ENCODE measurements at regions not wholly inside any gene's neighbourhood (a gene's known extent, or its start where the extent isn't known, plus 50 kb on each side); places are given as distances from the start of the nearest gene placed in this dataset.

DNA sequence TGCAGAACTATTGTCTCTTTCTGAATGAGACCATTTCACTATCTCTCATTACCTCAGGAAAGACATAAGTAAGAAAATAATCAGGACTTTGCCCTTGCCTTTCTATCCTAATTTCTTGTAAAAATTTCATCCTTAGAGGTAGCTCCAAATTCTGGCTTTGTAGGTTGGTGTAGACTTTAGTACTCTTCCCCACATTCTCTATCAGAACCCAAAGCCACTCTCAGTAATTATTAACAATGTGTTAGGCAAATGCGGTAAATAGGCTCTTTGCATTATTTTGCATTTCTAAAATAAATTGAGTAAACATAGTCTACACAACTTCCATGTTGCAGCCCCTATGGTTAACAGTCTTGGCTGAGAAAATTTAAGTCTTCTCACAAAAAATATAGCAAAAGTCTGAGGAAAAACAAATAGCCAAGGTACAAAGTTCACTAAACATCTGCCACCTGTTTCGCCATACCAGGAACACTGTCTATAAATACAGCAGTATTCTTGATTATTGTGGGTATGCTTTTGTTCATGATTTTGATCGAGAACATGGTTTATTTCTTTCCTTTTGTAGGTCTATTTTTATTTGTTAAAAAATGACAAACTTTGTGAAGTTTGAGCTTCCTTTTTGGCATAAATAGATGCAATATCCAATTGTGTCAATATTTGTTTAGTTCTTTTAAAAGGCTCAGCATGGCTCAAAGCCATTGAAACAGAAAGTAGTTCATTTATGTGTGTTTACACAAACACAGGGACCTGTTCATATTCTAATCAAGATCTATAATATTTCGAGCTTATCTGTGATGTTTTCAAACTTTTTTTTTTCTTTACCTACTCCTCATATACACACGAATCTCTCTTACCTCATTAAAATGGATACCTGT is 1061.5 kb downstream of the CNTNAP5 start (continued):
- TF ChIP-seq EGR1 (IDR thresholded peaks at IDR 0.05; ENCODE audit: low read depth in 2 of 2) (peak in 1 of 2 donors; percentile 44), HNF4G (IDR thresholded peaks at IDR 0.05) (peak; percentile 86)
- TF ChIP-seq, protein P1, sequence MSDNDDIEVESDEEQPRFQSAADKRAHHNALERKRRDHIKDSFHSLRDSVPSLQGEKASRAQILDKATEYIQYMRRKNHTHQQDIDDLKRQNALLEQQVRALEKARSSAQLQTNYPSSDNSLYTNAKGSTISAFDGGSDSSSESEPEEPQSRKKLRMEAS (IDR thresholded peaks at IDR 0.05), result peak; percentile 43

GRCh38 chr2:125092276-125093009 is 1067.4 kb downstream of the CNTNAP5 start:
- no peak for DNase-seq (ENCODE audit: low spot score)
- TF ChIP-seq HNF4A (conservative IDR thresholded peaks at IDR 0.05) (no peak), TAF1 (conservative IDR thresholded peaks at IDR 0.05) (no peak), GABPA (IDR thresholded peaks at IDR 0.05 in 1 of 2, conservative IDR thresholded peaks at IDR 0.05 in 1 of 2) (no peak), RXRA (IDR thresholded peaks at IDR 0.05) (no peak), FOXA1 (IDR thresholded peaks at IDR 0.05) (no peak), JUND (IDR thresholded peaks at IDR 0.05) (no peak), EGR1 (IDR thresholded peaks at IDR 0.05; ENCODE audit: low read depth in 2 of 2) (no peak)
- TF ChIP-seq, protein P2, sequence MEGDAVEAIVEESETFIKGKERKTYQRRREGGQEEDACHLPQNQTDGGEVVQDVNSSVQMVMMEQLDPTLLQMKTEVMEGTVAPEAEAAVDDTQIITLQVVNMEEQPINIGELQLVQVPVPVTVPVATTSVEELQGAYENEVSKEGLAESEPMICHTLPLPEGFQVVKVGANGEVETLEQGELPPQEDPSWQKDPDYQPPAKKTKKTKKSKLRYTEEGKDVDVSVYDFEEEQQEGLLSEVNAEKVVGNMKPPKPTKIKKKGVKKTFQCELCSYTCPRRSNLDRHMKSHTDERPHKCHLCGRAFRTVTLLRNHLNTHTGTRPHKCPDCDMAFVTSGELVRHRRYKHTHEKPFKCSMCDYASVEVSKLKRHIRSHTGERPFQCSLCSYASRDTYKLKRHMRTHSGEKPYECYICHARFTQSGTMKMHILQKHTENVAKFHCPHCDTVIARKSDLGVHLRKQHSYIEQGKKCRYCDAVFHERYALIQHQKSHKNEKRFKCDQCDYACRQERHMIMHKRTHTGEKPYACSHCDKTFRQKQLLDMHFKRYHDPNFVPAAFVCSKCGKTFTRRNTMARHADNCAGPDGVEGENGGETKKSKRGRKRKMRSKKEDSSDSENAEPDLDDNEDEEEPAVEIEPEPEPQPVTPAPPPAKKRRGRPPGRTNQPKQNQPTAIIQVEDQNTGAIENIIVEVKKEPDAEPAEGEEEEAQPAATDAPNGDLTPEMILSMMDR (IDR thresholded peaks at IDR 0.05; ENCODE audit: low read depth, low read length, missing input control), result no peak
- TF ChIP-seq, protein P3, sequence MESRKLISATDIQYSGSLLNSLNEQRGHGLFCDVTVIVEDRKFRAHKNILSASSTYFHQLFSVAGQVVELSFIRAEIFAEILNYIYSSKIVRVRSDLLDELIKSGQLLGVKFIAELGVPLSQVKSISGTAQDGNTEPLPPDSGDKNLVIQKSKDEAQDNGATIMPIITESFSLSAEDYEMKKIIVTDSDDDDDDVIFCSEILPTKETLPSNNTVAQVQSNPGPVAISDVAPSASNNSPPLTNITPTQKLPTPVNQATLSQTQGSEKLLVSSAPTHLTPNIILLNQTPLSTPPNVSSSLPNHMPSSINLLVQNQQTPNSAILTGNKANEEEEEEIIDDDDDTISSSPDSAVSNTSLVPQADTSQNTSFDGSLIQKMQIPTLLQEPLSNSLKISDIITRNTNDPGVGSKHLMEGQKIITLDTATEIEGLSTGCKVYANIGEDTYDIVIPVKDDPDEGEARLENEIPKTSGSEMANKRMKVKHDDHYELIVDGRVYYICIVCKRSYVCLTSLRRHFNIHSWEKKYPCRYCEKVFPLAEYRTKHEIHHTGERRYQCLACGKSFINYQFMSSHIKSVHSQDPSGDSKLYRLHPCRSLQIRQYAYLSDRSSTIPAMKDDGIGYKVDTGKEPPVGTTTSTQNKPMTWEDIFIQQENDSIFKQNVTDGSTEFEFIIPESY (IDR thresholded peaks at IDR 0.05), result no peak
- TF ChIP-seq, protein P4, sequence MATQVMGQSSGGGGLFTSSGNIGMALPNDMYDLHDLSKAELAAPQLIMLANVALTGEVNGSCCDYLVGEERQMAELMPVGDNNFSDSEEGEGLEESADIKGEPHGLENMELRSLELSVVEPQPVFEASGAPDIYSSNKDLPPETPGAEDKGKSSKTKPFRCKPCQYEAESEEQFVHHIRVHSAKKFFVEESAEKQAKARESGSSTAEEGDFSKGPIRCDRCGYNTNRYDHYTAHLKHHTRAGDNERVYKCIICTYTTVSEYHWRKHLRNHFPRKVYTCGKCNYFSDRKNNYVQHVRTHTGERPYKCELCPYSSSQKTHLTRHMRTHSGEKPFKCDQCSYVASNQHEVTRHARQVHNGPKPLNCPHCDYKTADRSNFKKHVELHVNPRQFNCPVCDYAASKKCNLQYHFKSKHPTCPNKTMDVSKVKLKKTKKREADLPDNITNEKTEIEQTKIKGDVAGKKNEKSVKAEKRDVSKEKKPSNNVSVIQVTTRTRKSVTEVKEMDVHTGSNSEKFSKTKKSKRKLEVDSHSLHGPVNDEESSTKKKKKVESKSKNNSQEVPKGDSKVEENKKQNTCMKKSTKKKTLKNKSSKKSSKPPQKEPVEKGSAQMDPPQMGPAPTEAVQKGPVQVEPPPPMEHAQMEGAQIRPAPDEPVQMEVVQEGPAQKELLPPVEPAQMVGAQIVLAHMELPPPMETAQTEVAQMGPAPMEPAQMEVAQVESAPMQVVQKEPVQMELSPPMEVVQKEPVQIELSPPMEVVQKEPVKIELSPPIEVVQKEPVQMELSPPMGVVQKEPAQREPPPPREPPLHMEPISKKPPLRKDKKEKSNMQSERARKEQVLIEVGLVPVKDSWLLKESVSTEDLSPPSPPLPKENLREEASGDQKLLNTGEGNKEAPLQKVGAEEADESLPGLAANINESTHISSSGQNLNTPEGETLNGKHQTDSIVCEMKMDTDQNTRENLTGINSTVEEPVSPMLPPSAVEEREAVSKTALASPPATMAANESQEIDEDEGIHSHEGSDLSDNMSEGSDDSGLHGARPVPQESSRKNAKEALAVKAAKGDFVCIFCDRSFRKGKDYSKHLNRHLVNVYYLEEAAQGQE (IDR thresholded peaks at IDR 0.05), result no peak
- WGBS, result 90% methylated on average over 4 of the region's 4 CpGs

More at GRCh38 chr2:125092276-125093009, 1067.4 kb downstream of the CNTNAP5 start:
- H3K27me3 ChIP-seq (ENCODE audit: control insufficient read depth in 4 of 4, insufficient read depth in 4 of 4, low read length in 3 of 4), result no peaks in the 10 kb centered on the region
- H3K4me3 ChIP-seq (ENCODE audit: low read depth in 1 of 3, low read length in 3 of 3), result no peak overlapping the region
- no peak overlapping the region for H3K9ac ChIP-seq (ENCODE audit: low read depth in 1 of 2, low read length in 2 of 2)
- H3K4me1 ChIP-seq (ENCODE audit: control insufficient read depth in 4 of 4, insufficient read depth in 4 of 4, low read length in 3 of 4), result peaks cover 0 to 5% (median 3%) of the 10 kb centered on the region in 4 donors
- no peak overlapping the region for H3K27ac ChIP-seq (ENCODE audit: low read depth in 1 of 2, low read length in 2 of 2)
- H3K36me3 ChIP-seq (ENCODE audit: control insufficient read depth in 4 of 4, insufficient read depth in 3 of 4, low read depth in 1 of 4, low read length in 3 of 4), result no peaks in the 10 kb centered on the region
- H3K9me3 ChIP-seq (ENCODE audit: control insufficient read depth in 4 of 4, low read length in 3 of 4), result no peaks in the 10 kb centered on the region
